GM12878 (cell line): ENCODE measurements at regions not wholly inside any gene's neighbourhood (a gene's known extent, or its start where the extent isn't known, plus 50 kb on each side); places are given as distances from the start of the nearest gene placed in this dataset.

ENCODE experiments used
- ATAC-seq: fragments of 200-7000 bp; cut with Tn5 transposase; 3 replicates; pipeline ENCODE4 v1.9.1; 2020; ENCODE audit warnings: mild to moderate bottlenecking, moderate library complexity
- BruUV-seq: library from RNA; stranded (reverse); fragments of 400-500 nt; replicated peaks from 2 replicates; lab custom pipeline; 2021; lab: Mats Ljungman, UMichigan
- CTCF ChIA-PET: fragments of 300-600 bp; sonication (Branson Sonifier 250); formaldehyde crosslinking; extraction: SDS; loops from one replicate; lab custom pipeline; 2021; ENCODE audit warnings: inconsistent platforms; lab: Yijun Ruan, JAX
- POLR2A ChIA-PET: fragments of 350-600 bp; formaldehyde crosslinking; extraction: SDS; loops from one replicate; lab custom pipeline; 2021; ENCODE audit warnings: inconsistent platforms; lab: Charles Lee
- RAD21 ChIA-PET: fragments of 300-600 bp; sonication (Branson Sonifier 250); formaldehyde crosslinking; loops from one replicate; lab custom pipeline; 2023; ENCODE audit warnings: antibody characterized with exemption; ENCODE audit not compliant: unreplicated experiment; lab: Charles Lee
- SMC1A ChIA-PET: fragments of 300-600 bp; sonication (Branson Sonifier 250); formaldehyde crosslinking; loops from one replicate; lab custom pipeline; 2023; ENCODE audit not compliant: unreplicated experiment, uncharacterized antibody; lab: Charles Lee
- DNase-seq: peaks from one replicate; pipeline ENCODE4 v3.0.0-alpha.2; 2011; ENCODE audit warnings: low read depth, low spot score
- FAIRE-seq: peaks from 3 replicates; lab custom pipeline; 2011; peaks lifted over from hg19 to GRCh38; lab: Jason Lieb, UNC
- H2AFZ ChIP-seq: 2 replicates; pipeline ENCODE4 v1.6.0; 2011; ENCODE audit warnings: low read depth, low read length, control low read depth; ENCODE audit not compliant: control insufficient read depth
- H3K27ac ChIP-seq: 2 replicates; pipeline ENCODE4 v1.5.1; 2011; ENCODE audit warnings: control low read depth; ENCODE audit not compliant: control insufficient read depth, insufficient read depth
- H3K27me3 ChIP-seq, 2 experiments: replicated peaks in 1 of 2; 2 replicates each; pipeline versions ENCODE4 v1.6.0 to v1.6.1; 2011; ENCODE audit warnings: low read length in 1 of 2; ENCODE audit not compliant: control insufficient read depth in 2 of 2, insufficient read depth in 2 of 2
- H3K36me3 ChIP-seq, 2 experiments: 2 replicates each; pipeline ENCODE4 v1.5.1; 2011; ENCODE audit warnings: low read length in 1 of 2; ENCODE audit not compliant: control insufficient read depth in 2 of 2, insufficient read depth in 2 of 2
- H3K4me1 ChIP-seq: 2 replicates; pipeline ENCODE4 v1.6.1; 2011; ENCODE audit warnings: mild to moderate bottlenecking, low read length, moderate library complexity, mixed read lengths; ENCODE audit not compliant: control insufficient read depth, insufficient read depth
- H3K4me2 ChIP-seq: 2 replicates; pipeline ENCODE4 v1.6.0; 2011; ENCODE audit warnings: control low read depth; ENCODE audit not compliant: control insufficient read depth, insufficient read depth
- H3K4me3 ChIP-seq: fragments of 200-600 bp; sonication (generic); 2 replicates; pipeline ENCODE4 v1.5.1; 2016
- H3K79me2 ChIP-seq: 2 replicates; pipeline ENCODE4 v1.6.0; 2011; ENCODE audit warnings: low read length; ENCODE audit not compliant: control insufficient read depth, insufficient read depth
- H3K9ac ChIP-seq: 2 replicates; pipeline ENCODE4 v1.8.0; 2011; ENCODE audit warnings: low read length, control low read depth, mixed read lengths; ENCODE audit not compliant: control insufficient read depth, insufficient read depth
- H3K9me3 ChIP-seq: replicated peaks from 3 replicates; pipeline ENCODE4 v1.5.1; 2011; ENCODE audit warnings: mild to moderate bottlenecking, low read length; ENCODE audit not compliant: control insufficient read depth, insufficient read depth
- H4K20me1 ChIP-seq: 2 replicates; pipeline ENCODE4 v1.6.0; 2011; ENCODE audit not compliant: control insufficient read depth, insufficient read depth
- BMI1 ChIP-seq: fragments of 450-650 bp; IDR thresholded peaks from 2 replicates; pipeline ENCODE4 v1.6.1; 2016; ENCODE audit warnings: mild to moderate bottlenecking, moderate library complexity, borderline replicate concordance
- CBX3 ChIP-seq: fragments of 200-600 bp; sonication (generic); IDR thresholded peaks from 2 replicates; pipeline ENCODE4 v1.6.1; 2016; ENCODE audit warnings: low read depth, borderline replicate concordance
- FOXM1 ChIP-seq: IDR thresholded peaks from 2 replicates; pipeline ENCODE4 v1.6.1; 2012; ENCODE audit warnings: low read depth, mild to moderate bottlenecking, inconsistent platforms, low read length, moderate library complexity
- KLF5 ChIP-seq: fragments of 450-650 bp; IDR thresholded peaks from 2 replicates; pipeline ENCODE4 v1.6.1; 2014; ENCODE audit warnings: mild to moderate bottlenecking; ENCODE audit not compliant: partially characterized antibody
- POLR2AphosphoS2 ChIP-seq: IDR thresholded peaks from 2 replicates; pipeline ENCODE4 v1.6.1; 2011; ENCODE audit warnings: low read depth, mild to moderate bottlenecking, low read length, improper control_type of control experiment, moderate library complexity
- RCOR1 ChIP-seq: conservative IDR thresholded peaks from 2 replicates; pipeline ENCODE4 v1.6.1; 2012; ENCODE audit warnings: low read depth, low read length, improper control_type of control experiment
- TCF7 ChIP-seq: IDR thresholded peaks from 2 replicates; pipeline ENCODE4 v1.6.1; 2014; ENCODE audit warnings: antibody characterized with exemption, borderline replicate concordance
- ZNF217 ChIP-seq: fragments of 450-650 bp; IDR thresholded peaks from 2 replicates; pipeline ENCODE4 v1.6.1; 2017; ENCODE audit warnings: antibody characterized with exemption, mild to moderate bottlenecking
- WGBS: methylation state at CpG from one replicate; pipeline ENCODE4 v1.1.6; 2016; ENCODE audit warnings: low lambda C conversion rate; ENCODE audit not compliant: insufficient replicate concordance, insufficient coverage; ENCODE audit errors: missing lambda C conversion rate; 5-methylcytosine and 5-hydroxymethylcytosine counted together
- in situ Hi-C: fragments of 300-500 bp; cut with MboI; formaldehyde crosslinking; loops from 9 replicates; pipeline ENCODE4 v1.14.3; 2018; ENCODE audit warnings: mixed read lengths
- intact Hi-C: fragments of 100-400 bp; cut with micrococcal nuclease; formaldehyde crosslinking; loops from one replicate; pipeline ENCODE4 v1.14.2; 2022; ENCODE audit not compliant: unreplicated experiment
- TF ChIP-seq, protein P1 (sequence below): IDR thresholded peaks from 2 replicates; pipeline ENCODE4 v1.6.1; 2011; ENCODE audit warnings: borderline replicate concordance, low read depth, mild to moderate bottlenecking, moderate library complexity, mixed read lengths, low read length; ENCODE audit not compliant: insufficient read depth; ENCODE audit errors: extremely low read length
- TF ChIP-seq, protein P2 (sequence below): fragments of 450-650 bp; IDR thresholded peaks from 2 replicates; pipeline ENCODE4 v1.6.1; 2018; ENCODE audit warnings: mild to moderate bottlenecking, low read depth, moderate library complexity; ENCODE audit not compliant: partially characterized antibody

DNA sequence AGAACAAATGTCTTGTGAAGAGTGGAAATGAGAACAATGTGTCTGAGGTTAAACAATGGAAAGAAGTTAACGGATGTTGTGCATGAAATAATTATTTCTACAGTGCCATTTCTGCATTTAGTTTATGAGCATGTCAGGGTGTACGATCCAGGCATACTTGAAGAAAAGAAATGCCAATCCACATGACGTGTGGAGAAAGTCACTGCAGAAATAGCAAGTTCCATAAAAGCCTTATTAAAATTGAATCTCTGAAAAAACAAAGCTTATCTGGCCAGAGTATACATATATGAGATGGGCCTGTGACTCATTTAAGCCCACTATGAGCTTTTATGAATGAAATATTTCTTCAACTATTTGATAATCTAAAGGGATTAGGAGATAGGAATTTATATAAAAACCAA lies 426.1 kb downstream of the EFNB2 start:
- intact Hi-C loops (no loop called here), in situ Hi-C loops (no loop called here)
- no peak for ATAC-seq
- no peaks in the 10 kb centered on the region for H3K4me1 ChIP-seq
- WGBS, result 8% methylated on average over 3 of the region's 3 CpGs
- SMC1A ChIA-PET, result no interaction called here
- no TSS peak for BruUV-seq
- TF ChIP-seq RCOR1 (no peak), TCF7 (no peak), KLF5 (no peak), ZNF217 (no peak), BMI1 (no peak), CBX3 (no peak), POLR2AphosphoS2 (no peak), FOXM1 (no peak)
- TF ChIP-seq, protein P1, sequence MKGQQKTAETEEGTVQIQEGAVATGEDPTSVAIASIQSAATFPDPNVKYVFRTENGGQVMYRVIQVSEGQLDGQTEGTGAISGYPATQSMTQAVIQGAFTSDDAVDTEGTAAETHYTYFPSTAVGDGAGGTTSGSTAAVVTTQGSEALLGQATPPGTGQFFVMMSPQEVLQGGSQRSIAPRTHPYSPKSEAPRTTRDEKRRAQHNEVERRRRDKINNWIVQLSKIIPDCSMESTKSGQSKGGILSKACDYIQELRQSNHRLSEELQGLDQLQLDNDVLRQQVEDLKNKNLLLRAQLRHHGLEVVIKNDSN, result no peak
- TF ChIP-seq, protein P2, sequence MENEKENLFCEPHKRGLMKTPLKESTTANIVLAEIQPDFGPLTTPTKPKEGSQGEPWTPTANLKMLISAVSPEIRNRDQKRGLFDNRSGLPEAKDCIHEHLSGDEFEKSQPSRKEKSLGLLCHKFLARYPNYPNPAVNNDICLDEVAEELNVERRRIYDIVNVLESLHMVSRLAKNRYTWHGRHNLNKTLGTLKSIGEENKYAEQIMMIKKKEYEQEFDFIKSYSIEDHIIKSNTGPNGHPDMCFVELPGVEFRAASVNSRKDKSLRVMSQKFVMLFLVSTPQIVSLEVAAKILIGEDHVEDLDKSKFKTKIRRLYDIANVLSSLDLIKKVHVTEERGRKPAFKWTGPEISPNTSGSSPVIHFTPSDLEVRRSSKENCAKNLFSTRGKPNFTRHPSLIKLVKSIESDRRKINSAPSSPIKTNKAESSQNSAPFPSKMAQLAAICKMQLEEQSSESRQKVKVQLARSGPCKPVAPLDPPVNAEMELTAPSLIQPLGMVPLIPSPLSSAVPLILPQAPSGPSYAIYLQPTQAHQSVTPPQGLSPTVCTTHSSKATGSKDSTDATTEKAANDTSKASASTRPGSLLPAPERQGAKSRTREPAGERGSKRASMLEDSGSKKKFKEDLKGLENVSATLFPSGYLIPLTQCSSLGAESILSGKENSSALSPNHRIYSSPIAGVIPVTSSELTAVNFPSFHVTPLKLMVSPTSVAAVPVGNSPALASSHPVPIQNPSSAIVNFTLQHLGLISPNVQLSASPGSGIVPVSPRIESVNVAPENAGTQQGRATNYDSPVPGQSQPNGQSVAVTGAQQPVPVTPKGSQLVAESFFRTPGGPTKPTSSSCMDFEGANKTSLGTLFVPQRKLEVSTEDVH, result no peak
- no peak overlapping the region for H3K4me3 ChIP-seq
- H2AFZ ChIP-seq, result no peak overlapping the region
- POLR2A ChIA-PET, result no interaction called here
- no peak for FAIRE-seq
- no peak overlapping the region for H3K9ac ChIP-seq
- no peaks in the 10 kb centered on the region for H3K79me2 ChIP-seq
- no peaks in the 10 kb centered on the region for H3K27me3 ChIP-seq
- no peak for DNase-seq
- no peak overlapping the region for H3K4me2 ChIP-seq
- RAD21 ChIA-PET, result no interaction called here
- no peak overlapping the region for H3K27ac ChIP-seq
- CTCF ChIA-PET, result no interaction called here
- H3K9me3 ChIP-seq, result no peaks in the 10 kb centered on the region
- no peaks in the 10 kb centered on the region for H3K36me3 ChIP-seq
- H4K20me1 ChIP-seq, result no peaks in the 10 kb centered on the region
